ENCODE measurements at regions not wholly inside any gene's neighbourhood (a gene's known extent, or its start where the extent isn't known, plus 50 kb on each side); places are given as distances from the start of the nearest gene placed in this dataset.

- Histone ChIP-seq H3K36me3 (ENCODE audit: insufficient read depth, insufficient read length, low read length) (no peaks in the 10 kb centered on the region), H3K4me1 (ENCODE audit: insufficient read depth, insufficient read length) (no peaks in the 10 kb centered on the region), H3K9ac (ENCODE audit: insufficient read length, low read depth) (no peak overlapping the region), H3K4me3 (ENCODE audit: insufficient read length, low read depth) (no peak overlapping the region), H3K27me3 (ENCODE audit: insufficient read depth, insufficient read length) (no peaks in the 10 kb centered on the region), H3K9me3 (ENCODE audit: insufficient read depth, low read length) (peaks cover 34% of the 10 kb centered on the region; the same call in 1 of the 2 replicates)
- TF ChIP-seq SUZ12 (IDR thresholded peaks at IDR 0.05; ENCODE audit: extremely low read depth, insufficient read depth, insufficient read length) (no peak), YY1 (IDR thresholded peaks at IDR 0.05; ENCODE audit: insufficient read depth, insufficient read length) (no peak), ZNF274 (IDR thresholded peaks at IDR 0.05; ENCODE audit: low read depth, low read length) (no peak)
- no peak for DNase-seq (ENCODE audit: low read depth, low spot score)
These were observed 232.7 kb downstream of the MAF start for GRCh38 chr16:79367822-79368221.

- Histone ChIP-seq H3K9me3 (ENCODE audit: insufficient read depth, low read length) (peaks cover 34% of the 10 kb centered on the region; the same call in 1 of the 2 replicates), H3K4me1 (ENCODE audit: insufficient read depth, insufficient read length) (no peaks in the 10 kb centered on the region), H3K4me3 (ENCODE audit: insufficient read length, low read depth) (no peak overlapping the region), H3K27me3 (ENCODE audit: insufficient read depth, insufficient read length) (no peaks in the 10 kb centered on the region), H3K9ac (ENCODE audit: insufficient read length, low read depth) (no peak overlapping the region), H3K36me3 (ENCODE audit: insufficient read depth, insufficient read length, low read length) (no peaks in the 10 kb centered on the region)
- TF ChIP-seq ZNF274 (IDR thresholded peaks at IDR 0.05; ENCODE audit: low read depth, low read length) (no peak), YY1 (IDR thresholded peaks at IDR 0.05; ENCODE audit: insufficient read depth, insufficient read length) (no peak), SUZ12 (IDR thresholded peaks at IDR 0.05; ENCODE audit: extremely low read depth, insufficient read depth, insufficient read length) (no peak)
- DNase-seq (ENCODE audit: low read depth, low spot score): no peak
These were observed 233.9 kb downstream of the MAF start for GRCh38 chr16:79366635-79367034.

- no peaks in the 10 kb centered on the region for H3K36me3 ChIP-seq (ENCODE audit: insufficient read depth, insufficient read length, low read length)
- H3K27me3 ChIP-seq (ENCODE audit: insufficient read depth, insufficient read length): no peaks in the 10 kb centered on the region
- H3K4me3 ChIP-seq (ENCODE audit: insufficient read length, low read depth): no peak overlapping the region
- no peak for TF ChIP-seq YY1 (IDR thresholded peaks at IDR 0.05; ENCODE audit: insufficient read depth, insufficient read length)
- no peak for TF ChIP-seq ZNF274 (IDR thresholded peaks at IDR 0.05; ENCODE audit: low read depth, low read length)
- no peak for TF ChIP-seq SUZ12 (IDR thresholded peaks at IDR 0.05; ENCODE audit: extremely low read depth, insufficient read depth, insufficient read length)
- no peaks in the 10 kb centered on the region for H3K4me1 ChIP-seq (ENCODE audit: insufficient read depth, insufficient read length)
- H3K9me3 ChIP-seq (ENCODE audit: insufficient read depth, low read length): peaks cover 24% of the 10 kb centered on the region; the same call in 1 of the 2 replicates
- DNase-seq (ENCODE audit: low read depth, low spot score): no peak
- H3K9ac ChIP-seq (ENCODE audit: insufficient read length, low read depth): no peak overlapping the region
These were observed 234.8 kb downstream of the MAF start for GRCh38 chr16:79365702-79366101.

- no peak for DNase-seq (ENCODE audit: low read depth, low spot score)
- Histone ChIP-seq H3K9ac (ENCODE audit: insufficient read length, low read depth) (no peak overlapping the region), H3K36me3 (ENCODE audit: insufficient read depth, insufficient read length, low read length) (no peaks in the 10 kb centered on the region), H3K27me3 (ENCODE audit: insufficient read depth, insufficient read length) (no peaks in the 10 kb centered on the region), H3K9me3 (ENCODE audit: insufficient read depth, low read length) (peaks cover 15% of the 10 kb centered on the region; the same call in 1 of the 2 replicates), H3K4me1 (ENCODE audit: insufficient read depth, insufficient read length) (no peaks in the 10 kb centered on the region), H3K4me3 (ENCODE audit: insufficient read length, low read depth) (no peak overlapping the region)
- TF ChIP-seq YY1 (IDR thresholded peaks at IDR 0.05; ENCODE audit: insufficient read depth, insufficient read length): no peak
- TF ChIP-seq ZNF274 (IDR thresholded peaks at IDR 0.05; ENCODE audit: low read depth, low read length): no peak
- TF ChIP-seq SUZ12 (IDR thresholded peaks at IDR 0.05; ENCODE audit: extremely low read depth, insufficient read depth, insufficient read length): no peak
These were observed 237.1 kb downstream of the MAF start for GRCh38 chr16:79363484-79363883.

- DNase-seq (ENCODE audit: low read depth, low spot score): no peak
- no peaks in the 10 kb centered on the region for H3K36me3 ChIP-seq (ENCODE audit: insufficient read depth, insufficient read length, low read length)
- TF ChIP-seq SUZ12 (IDR thresholded peaks at IDR 0.05; ENCODE audit: extremely low read depth, insufficient read depth, insufficient read length) (no peak), ZNF274 (IDR thresholded peaks at IDR 0.05; ENCODE audit: low read depth, low read length) (no peak), YY1 (IDR thresholded peaks at IDR 0.05; ENCODE audit: insufficient read depth, insufficient read length) (no peak)
- no peaks in the 10 kb centered on the region for H3K27me3 ChIP-seq (ENCODE audit: insufficient read depth, insufficient read length)
- H3K9ac ChIP-seq (ENCODE audit: insufficient read length, low read depth): no peak overlapping the region
- H3K4me3 ChIP-seq (ENCODE audit: insufficient read length, low read depth): no peak overlapping the region
- H3K4me1 ChIP-seq (ENCODE audit: insufficient read depth, insufficient read length): no peaks in the 10 kb centered on the region
- H3K9me3 ChIP-seq (ENCODE audit: insufficient read depth, low read length): peaks cover 15% of the 10 kb centered on the region; the same call in 1 of the 2 replicates
These were observed 237.5 kb downstream of the MAF start for GRCh38 chr16:79363035-79363434.

- Histone ChIP-seq H3K9ac (ENCODE audit: insufficient read length, low read depth) (no peak overlapping the region), H3K9me3 (ENCODE audit: insufficient read depth, low read length) (peaks cover 15% of the 10 kb centered on the region; the same call in 1 of the 2 replicates), H3K27me3 (ENCODE audit: insufficient read depth, insufficient read length) (no peaks in the 10 kb centered on the region), H3K4me3 (ENCODE audit: insufficient read length, low read depth) (no peak overlapping the region), H3K4me1 (ENCODE audit: insufficient read depth, insufficient read length) (no peaks in the 10 kb centered on the region), H3K36me3 (ENCODE audit: insufficient read depth, insufficient read length, low read length) (no peaks in the 10 kb centered on the region)
- DNase-seq (ENCODE audit: low read depth, low spot score): no peak
- TF ChIP-seq ZNF274 (IDR thresholded peaks at IDR 0.05; ENCODE audit: low read depth, low read length) (no peak), YY1 (IDR thresholded peaks at IDR 0.05; ENCODE audit: insufficient read depth, insufficient read length) (no peak), SUZ12 (IDR thresholded peaks at IDR 0.05; ENCODE audit: extremely low read depth, insufficient read depth, insufficient read length) (no peak)
These were observed 238.1 kb downstream of the MAF start for GRCh38 chr16:79362300-79362970.

GRCh38 chr16:79361132-79361751 is 239.3 kb downstream of the MAF start:
- no peak for DNase-seq (ENCODE audit: low read depth, low spot score)
- 0 out of 2 replicates have a peak, but pooled peaks cover 4% of the 10 kb centered on the region for H3K9me3 ChIP-seq (ENCODE audit: insufficient read depth, low read length)
- no peaks in the 10 kb centered on the region for H3K4me1 ChIP-seq (ENCODE audit: insufficient read depth, insufficient read length)
- no peaks in the 10 kb centered on the region for H3K36me3 ChIP-seq (ENCODE audit: insufficient read depth, insufficient read length, low read length)
- no peaks in the 10 kb centered on the region for H3K27me3 ChIP-seq (ENCODE audit: insufficient read depth, insufficient read length)
- no peak overlapping the region for H3K4me3 ChIP-seq (ENCODE audit: insufficient read length, low read depth)
- no peak for TF ChIP-seq ZNF274 (IDR thresholded peaks at IDR 0.05; ENCODE audit: low read depth, low read length)
- TF ChIP-seq YY1 (IDR thresholded peaks at IDR 0.05; ENCODE audit: insufficient read depth, insufficient read length): no peak
- no peak for TF ChIP-seq SUZ12 (IDR thresholded peaks at IDR 0.05; ENCODE audit: extremely low read depth, insufficient read depth, insufficient read length)
- no peak overlapping the region for H3K9ac ChIP-seq (ENCODE audit: insufficient read length, low read depth)
